ENCODE measurements at regions not wholly inside any gene's neighbourhood (a gene's known extent, or its start where the extent isn't known, plus 50 kb on each side); places are given as distances from the start of the nearest gene placed in this dataset.

- Histone ChIP-seq H3K23ac (ENCODE audit: low read depth, low read length) (no peak overlapping the region), H4K91ac (ENCODE audit: insufficient read depth, low read depth, low read length) (no peak overlapping the region), H3K36me3 (ENCODE audit: control insufficient read depth, insufficient read depth, low read length) (no peaks in the 10 kb centered on the region), H4K5ac (ENCODE audit: low read depth, low read length) (no peak overlapping the region), H3K4ac (ENCODE audit: low read depth, low read length) (no peak overlapping the region), H3K4me3 (ENCODE audit: insufficient read depth, low read depth, low read length) (no peak overlapping the region), H2BK5ac (ENCODE audit: low read depth, low read length, poor library complexity, severe bottlenecking) (no peak overlapping the region), H3K27ac (ENCODE audit: insufficient read depth, low read length) (no peak overlapping the region), H3K79me1 (ENCODE audit: low read depth in 1 of 2, low read length in 2 of 2) (no peaks in the 10 kb centered on the region), H2AK9ac (replicated peaks; ENCODE audit: low read depth, low read length, poor library complexity) (no peak overlapping the region), H2AFZ (replicated peaks; ENCODE audit: low read length, poor library complexity) (no peak overlapping the region), H2BK120ac (ENCODE audit: low read depth, low read length) (no peak overlapping the region), H3K9me3 (ENCODE audit: control insufficient read depth, insufficient read depth, low read length) (no peaks in the 10 kb centered on the region; the same call in none of the 2 replicates), H3K18ac (ENCODE audit: low read depth, low read length) (no peak overlapping the region), H4K20me1 (ENCODE audit: insufficient read depth, low read length) (no peaks in the 10 kb centered on the region), H3K27me3 (ENCODE audit: control insufficient read depth, insufficient read depth, low read length) (no peaks in the 10 kb centered on the region), H3K9me1 (ENCODE audit: insufficient read depth, low read length) (no peaks in the 10 kb centered on the region), H2BK20ac (ENCODE audit: low read depth, low read length) (no peak overlapping the region), H3K9ac (ENCODE audit: low read depth, low read length) (no peak overlapping the region), H3K14ac (replicated peaks; ENCODE audit: low read depth, low read length) (no peak overlapping the region), H3K4me1 (ENCODE audit: control insufficient read depth, insufficient read depth, low read length) (no peaks in the 10 kb centered on the region), H3K56ac (ENCODE audit: extremely low read depth, insufficient read depth, low read length) (no peak overlapping the region), H2BK15ac (ENCODE audit: low read depth, low read length) (no peak overlapping the region), H4K8ac (ENCODE audit: low read depth in 2 of 2, low read length in 2 of 2) (no peak overlapping the region), H3K4me2 (ENCODE audit: low read depth, low read length) (no peak overlapping the region), H2AK5ac (ENCODE audit: low read depth, low read length) (no peak overlapping the region)
- no TSS peak for BruUV-seq (replicated peaks)
- in situ Hi-C loops (cut with MboI; ENCODE audit: low sequenced_read_pairs): no loop called here
- WGBS, 2 experiments (ENCODE audit: extremely low coverage in 2 of 2, insufficient read length in 1 of 2): no CpG with 5 or more reads among the region's 1 CpG
- dilution Hi-C loops (cut with HindIII; ENCODE audit: low sequenced_read_pairs, unreplicated experiment): no loop called here
- POLR2A ChIA-PET (ENCODE audit: unreplicated experiment): no interaction called here
- ATAC-seq (ENCODE audit: low read depth) (no peak), DNase-seq (no peak)
- no peak for TF ChIP-seq RAD21 (IDR thresholded peaks at IDR 0.05; ENCODE audit: low read length)
- intact Hi-C loops (cut with micrococcal nuclease): no loop called here
- CTCF ChIA-PET: interaction anchor here (0.5 kb wide), 1 partner anchor 169 kb away, joined by 3 read pairs; no protein-coding TSS in a partner anchor
Measured at GRCh38 chr15:46242935-46243334, 608.1 kb downstream of the SQOR start.

All from IMR-90 (cell line).